ENCODE measurements at regions not wholly inside any gene's neighbourhood (a gene's known extent, or its start where the extent isn't known, plus 50 kb on each side); places are given as distances from the start of the nearest gene placed in this dataset.

DNA sequence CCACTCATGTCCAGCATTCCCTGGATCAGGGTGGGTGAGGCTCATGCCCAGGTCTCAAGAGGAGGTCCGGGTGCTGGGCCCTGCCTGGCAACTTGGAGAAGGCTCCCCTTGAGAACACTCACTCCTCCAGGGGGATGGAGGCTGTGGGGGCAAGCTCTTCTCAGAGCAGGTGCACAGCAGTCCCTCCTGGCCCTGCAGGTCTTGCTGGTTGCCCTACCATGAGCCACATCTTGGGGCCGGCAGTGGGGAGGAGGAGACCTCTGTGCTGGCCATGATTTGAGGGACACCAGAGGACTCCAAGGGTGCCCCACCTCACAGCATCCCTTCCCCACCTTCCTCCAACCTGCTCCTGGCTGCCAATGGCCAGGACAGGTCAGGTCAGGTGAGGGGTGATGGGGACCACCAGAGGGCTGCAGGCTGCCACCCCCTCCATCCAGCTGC lies 87.4 kb upstream of the RET start:
- TF ChIP-seq, protein P1, sequence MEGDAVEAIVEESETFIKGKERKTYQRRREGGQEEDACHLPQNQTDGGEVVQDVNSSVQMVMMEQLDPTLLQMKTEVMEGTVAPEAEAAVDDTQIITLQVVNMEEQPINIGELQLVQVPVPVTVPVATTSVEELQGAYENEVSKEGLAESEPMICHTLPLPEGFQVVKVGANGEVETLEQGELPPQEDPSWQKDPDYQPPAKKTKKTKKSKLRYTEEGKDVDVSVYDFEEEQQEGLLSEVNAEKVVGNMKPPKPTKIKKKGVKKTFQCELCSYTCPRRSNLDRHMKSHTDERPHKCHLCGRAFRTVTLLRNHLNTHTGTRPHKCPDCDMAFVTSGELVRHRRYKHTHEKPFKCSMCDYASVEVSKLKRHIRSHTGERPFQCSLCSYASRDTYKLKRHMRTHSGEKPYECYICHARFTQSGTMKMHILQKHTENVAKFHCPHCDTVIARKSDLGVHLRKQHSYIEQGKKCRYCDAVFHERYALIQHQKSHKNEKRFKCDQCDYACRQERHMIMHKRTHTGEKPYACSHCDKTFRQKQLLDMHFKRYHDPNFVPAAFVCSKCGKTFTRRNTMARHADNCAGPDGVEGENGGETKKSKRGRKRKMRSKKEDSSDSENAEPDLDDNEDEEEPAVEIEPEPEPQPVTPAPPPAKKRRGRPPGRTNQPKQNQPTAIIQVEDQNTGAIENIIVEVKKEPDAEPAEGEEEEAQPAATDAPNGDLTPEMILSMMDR (conservative IDR thresholded peaks at IDR 0.05) = no peak
- no peak for TF ChIP-seq ZFX (IDR thresholded peaks at IDR 0.05)
